ENCODE measurements at regions not wholly inside any gene's neighbourhood (a gene's known extent, or its start where the extent isn't known, plus 50 kb on each side); places are given as distances from the start of the nearest gene placed in this dataset.

- TF ChIP-seq USF2 (IDR thresholded peaks at IDR 0.05; ENCODE audit: low read depth, low read length), result no peak
- TF ChIP-seq CEBPB (IDR thresholded peaks at IDR 0.05; ENCODE audit: low read depth, low read length), result no peak
- no peak for TF ChIP-seq RFX5 (IDR thresholded peaks at IDR 0.05; ENCODE audit: low read depth, low read length)
- no peak for TF ChIP-seq CTCF (conservative IDR thresholded peaks at IDR 0.05; ENCODE audit: low read depth, low read length)
- TF ChIP-seq POLR2A (IDR thresholded peaks at IDR 0.05; ENCODE audit: low read depth, low read length), result no peak
- H3K4me1 ChIP-seq (ENCODE audit: control insufficient read depth, insufficient read depth, low read length), result no peaks in the 10 kb centered on the region
- peaks cover 5% of the 10 kb centered on the region; the same call in 1 of the 2 replicates for H3K9me3 ChIP-seq (ENCODE audit: control insufficient read depth, insufficient read depth, low read length)
- peaks cover 61% of the 10 kb centered on the region for H3K27me3 ChIP-seq (ENCODE audit: control insufficient read depth, insufficient read depth, low read length)
- no peak overlapping the region for H2BK20ac ChIP-seq (ENCODE audit: low read depth, low read length)
- no peak overlapping the region for H2AFZ ChIP-seq (replicated peaks; ENCODE audit: low read length, poor library complexity)
- no peak overlapping the region for H2AK9ac ChIP-seq (replicated peaks; ENCODE audit: low read depth, low read length, poor library complexity)
- no peaks in the 10 kb centered on the region for H3K36me3 ChIP-seq (ENCODE audit: control insufficient read depth, insufficient read depth, low read length)
- H3K56ac ChIP-seq (ENCODE audit: extremely low read depth, insufficient read depth, low read length), result no peak overlapping the region
- BruUV-seq (replicated peaks), result no TSS peak
- no peak overlapping the region for H2AK5ac ChIP-seq (ENCODE audit: low read depth, low read length)
- no peak overlapping the region for H3K27ac ChIP-seq (ENCODE audit: insufficient read depth, low read length)
- dilution Hi-C loops (cut with HindIII; ENCODE audit: low sequenced_read_pairs, unreplicated experiment) (no loop called here), in situ Hi-C loops (cut with MboI; ENCODE audit: low sequenced_read_pairs) (no loop called here), intact Hi-C loops (cut with micrococcal nuclease) (no loop called here)
- ChIA-PET POLR2A (ENCODE audit: unreplicated experiment) (no interaction called here), CTCF (no interaction called here)
- H3K14ac ChIP-seq (replicated peaks; ENCODE audit: low read depth, low read length), result no peak overlapping the region
- H3K23ac ChIP-seq (ENCODE audit: low read depth, low read length), result no peak overlapping the region
- no peaks in the 10 kb centered on the region for H3K79me1 ChIP-seq (ENCODE audit: low read depth in 1 of 2, low read length in 2 of 2)
- no peak overlapping the region for H4K5ac ChIP-seq (ENCODE audit: low read depth, low read length)
- H3K4me2 ChIP-seq (ENCODE audit: low read depth, low read length), result no peak overlapping the region
- H2BK15ac ChIP-seq (ENCODE audit: low read depth, low read length), result no peak overlapping the region
- H3K4ac ChIP-seq (ENCODE audit: low read depth, low read length), result no peak overlapping the region
- H4K8ac ChIP-seq (ENCODE audit: low read depth in 2 of 2, low read length in 2 of 2), result no peak overlapping the region
- no peak overlapping the region for H3K9ac ChIP-seq (ENCODE audit: low read depth, low read length)
- no peak for DNase-seq
- no peak overlapping the region for H2BK5ac ChIP-seq (ENCODE audit: low read depth, low read length, poor library complexity, severe bottlenecking)
- no peak overlapping the region for H3K4me3 ChIP-seq (ENCODE audit: insufficient read depth, low read depth, low read length)
- H4K20me1 ChIP-seq (ENCODE audit: insufficient read depth, low read length), result no peaks in the 10 kb centered on the region
- no peak overlapping the region for H4K91ac ChIP-seq (ENCODE audit: insufficient read depth, low read depth, low read length)
- H3K9me1 ChIP-seq (ENCODE audit: insufficient read depth, low read length), result no peaks in the 10 kb centered on the region
- no peak overlapping the region for H2BK120ac ChIP-seq (ENCODE audit: low read depth, low read length)
- H3K18ac ChIP-seq (ENCODE audit: low read depth, low read length), result no peak overlapping the region
- no peak for ATAC-seq (ENCODE audit: low read depth)
- 50% methylated on average over 1 of the region's 3 CpGs; no CpG with 5 or more reads in 1 of the 2 experiments for WGBS, 2 experiments (ENCODE audit: extremely low coverage in 2 of 2, insufficient read length in 1 of 2)
Observed at GRCh38 chrX:107507744-107508117, 58.3 kb downstream of the FRMPD3 start.
